ENCODE measurements at regions not wholly inside any gene's neighbourhood (a gene's known extent, or its start where the extent isn't known, plus 50 kb on each side); places are given as distances from the start of the nearest gene placed in this dataset.
A peak's percentile ranks its signal among the peaks of the same experiment; 100 is the strongest.
"Not testable (repeated sequence)": the region's sequence is repeated elsewhere in the genome, so short reads cannot be mapped to it uniquely, and the experiment has no call there.

DNA sequence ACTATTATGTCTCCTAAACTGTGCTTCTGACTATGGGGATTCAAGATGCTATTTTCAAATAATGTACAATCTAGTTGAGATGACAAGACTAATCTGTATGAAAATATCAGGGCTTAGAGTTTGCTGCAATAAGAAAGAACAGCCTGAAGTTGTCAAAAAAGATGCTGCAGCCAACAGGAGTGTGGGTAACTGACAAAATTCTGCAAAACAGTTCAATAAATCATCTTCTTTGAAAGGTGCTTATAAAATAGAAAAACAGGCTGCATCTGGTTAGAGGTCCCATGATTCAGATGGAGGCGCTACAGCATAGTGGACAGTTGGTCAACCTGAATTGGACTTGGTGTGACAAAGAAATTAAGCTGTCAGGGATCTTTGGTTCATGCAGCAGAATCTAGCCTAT is 511.0 kb downstream of the XPNPEP1 start:
- DNase-seq (ENCODE audit: low spot score): no peak

GRCh38 chr10:109411917-109412316 is 511.4 kb downstream of the XPNPEP1 start:
- DNase-seq (ENCODE audit: low spot score): no peak

- DNase-seq (ENCODE audit: low spot score): no peak
Measured at GRCh38 chr10:109405338-109405737, 518.0 kb downstream of the XPNPEP1 start.

DNA sequence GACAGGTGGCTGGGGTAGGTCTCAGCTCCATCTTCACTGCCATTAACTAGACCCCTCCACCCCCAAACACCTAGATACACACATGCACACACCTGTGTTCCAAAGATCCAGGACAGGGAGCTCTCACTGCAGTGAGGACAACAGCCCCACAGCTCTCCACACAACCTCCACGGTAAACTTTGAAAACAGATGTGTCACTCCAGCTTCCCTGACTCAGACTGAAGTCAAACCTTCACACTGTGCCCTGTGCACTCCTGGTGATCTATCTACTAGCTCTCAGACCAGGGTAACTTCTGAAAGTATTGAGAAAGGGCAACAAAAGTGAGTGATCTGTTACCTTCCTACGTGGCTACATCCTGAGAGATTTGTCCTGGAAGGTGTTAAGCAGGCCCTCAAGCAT is 519.8 kb downstream of the XPNPEP1 start:
- DNase-seq (ENCODE audit: low spot score): no peak

- no peak for DNase-seq (ENCODE audit: low spot score)
Measured at GRCh38 chr10:109393425-109393824, 529.9 kb downstream of the XPNPEP1 start.

DNA sequence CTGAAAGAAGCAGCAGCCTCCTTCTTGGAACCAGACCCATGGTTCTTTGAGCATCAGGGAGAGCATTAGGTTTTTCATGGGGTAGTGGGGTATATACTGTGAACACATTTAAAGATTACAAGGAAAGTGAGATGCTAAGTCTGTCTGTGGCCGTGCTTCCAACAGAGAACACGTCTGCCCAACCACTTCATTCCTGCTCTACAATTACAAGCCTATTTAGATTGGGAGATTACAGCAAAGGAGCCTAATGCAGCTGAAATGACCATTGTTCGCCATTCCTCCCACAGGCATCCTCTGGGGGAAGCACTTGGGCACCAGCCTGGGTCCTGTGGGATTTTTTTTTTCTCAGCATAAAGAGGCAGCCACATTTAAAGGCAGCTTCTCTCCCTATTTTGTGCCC is 536.4 kb downstream of the XPNPEP1 start:
- no peak for DNase-seq (ENCODE audit: low spot score)

- no peak for DNase-seq (ENCODE audit: low spot score)
Measured at GRCh38 chr10:109386101-109386500, 537.2 kb downstream of the XPNPEP1 start.

DNA sequence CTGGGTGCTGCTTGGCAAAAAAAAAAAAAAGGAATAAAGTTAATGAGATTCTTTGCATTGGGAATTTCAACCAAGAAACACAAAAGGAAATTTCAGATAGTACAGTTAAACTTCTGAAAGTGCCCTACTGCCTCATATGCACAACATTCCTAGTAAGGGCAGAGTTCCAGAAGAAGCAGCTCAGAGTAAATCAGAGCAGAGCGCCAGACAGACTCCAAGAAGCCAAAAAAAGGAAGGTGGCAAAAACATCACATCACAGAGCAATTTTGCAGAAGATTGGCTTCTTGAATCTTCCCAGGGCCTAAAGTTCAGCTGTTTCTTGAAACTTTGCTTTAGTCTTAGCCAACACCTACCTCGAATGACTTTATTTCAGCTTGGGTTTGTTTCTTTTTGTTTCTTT is 544.1 kb downstream of the XPNPEP1 start:
- no peak for DNase-seq (ENCODE audit: low spot score)

- DNase-seq (ENCODE audit: low spot score): no peak
Measured at GRCh38 chr10:109374215-109374614, 549.1 kb downstream of the XPNPEP1 start.

GRCh38 chr10:109359316-109359715 is 564.0 kb downstream of the XPNPEP1 start:
- DNase-seq (ENCODE audit: low spot score): no peak

DNA sequence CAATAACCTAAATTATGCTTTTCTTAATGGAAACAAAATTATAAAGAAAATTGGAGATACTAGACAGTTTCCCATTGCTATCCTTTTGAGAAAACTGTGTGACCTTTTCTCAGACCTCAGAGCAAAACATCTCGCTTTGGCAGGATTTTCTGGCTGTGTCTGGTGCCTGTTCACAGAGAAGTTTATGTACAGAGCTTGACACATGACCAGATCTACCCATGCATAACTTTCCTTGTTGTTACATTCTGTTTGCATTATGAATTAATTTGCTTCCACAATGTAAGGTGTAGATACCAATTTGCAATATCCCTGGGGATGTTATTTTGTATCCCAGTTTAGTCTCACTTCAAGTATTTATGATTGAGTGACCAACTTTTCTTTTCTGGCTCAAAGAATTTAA is 565.0 kb downstream of the XPNPEP1 start:
- no peak for DNase-seq (ENCODE audit: low spot score)

DNA sequence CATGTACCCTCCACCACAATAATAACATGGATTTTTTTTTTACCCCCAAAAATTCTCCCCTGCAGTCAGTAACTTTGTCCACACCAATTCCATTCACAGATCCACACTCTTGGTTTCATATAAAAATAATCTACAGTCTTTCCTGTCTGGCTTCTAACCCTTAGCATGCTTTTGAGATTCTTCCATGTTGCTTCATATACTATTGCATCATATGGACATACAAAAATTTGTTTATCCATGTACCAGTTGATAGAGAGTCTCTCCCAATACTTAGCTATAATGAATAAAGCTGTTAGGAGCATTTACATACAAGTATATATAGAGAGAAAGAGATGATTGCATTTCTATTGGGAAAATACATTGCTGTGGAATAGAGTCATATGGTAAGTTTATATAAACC is 575.0 kb downstream of the XPNPEP1 start:
- no peak for DNase-seq (ENCODE audit: low spot score)

GRCh38 chr10:109343293-109343692 is 580.0 kb downstream of the XPNPEP1 start:
- DNase-seq (ENCODE audit: low spot score): peak; percentile 65

DNA sequence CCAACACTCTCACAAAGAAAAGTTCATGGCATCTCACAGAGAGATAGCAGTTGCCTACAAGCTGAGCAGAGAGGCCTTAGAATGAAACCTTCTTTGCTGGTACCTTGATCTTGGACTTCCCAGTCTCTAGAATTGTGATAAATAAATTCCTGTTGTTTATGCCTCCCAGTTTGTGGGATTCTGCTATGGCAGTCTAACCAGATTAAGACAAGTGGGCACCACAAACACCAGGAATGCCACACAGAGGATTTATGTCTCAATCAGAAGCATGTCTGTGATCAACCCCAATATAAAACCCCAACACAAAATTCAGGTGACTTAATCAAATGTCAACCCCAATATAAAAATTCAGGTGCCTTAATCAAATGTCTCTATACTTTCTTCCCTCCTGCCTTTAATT is 581.3 kb downstream of the XPNPEP1 start:
- no peak for DNase-seq (ENCODE audit: low spot score)

DNA sequence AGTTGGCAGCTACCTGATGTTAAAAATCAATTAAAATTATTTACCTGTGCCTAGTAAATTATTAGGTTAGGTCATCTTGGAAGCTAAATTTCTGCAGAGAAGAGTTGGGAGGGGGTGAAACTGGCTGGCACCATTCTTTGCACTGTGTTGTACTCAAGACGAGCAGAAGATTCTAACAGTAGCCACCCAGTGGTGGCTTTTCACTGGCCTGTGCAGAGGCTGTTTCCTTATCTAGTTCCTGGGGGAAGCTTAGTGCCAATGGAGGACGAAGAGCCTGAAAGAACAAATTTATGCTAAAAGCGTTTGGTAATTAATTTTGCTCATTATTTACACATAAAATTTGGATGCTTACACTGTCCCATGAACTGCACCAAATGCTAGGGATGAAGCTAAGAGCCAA is 595.3 kb downstream of the XPNPEP1 start:
- no peak for DNase-seq (ENCODE audit: low spot score)

DNA sequence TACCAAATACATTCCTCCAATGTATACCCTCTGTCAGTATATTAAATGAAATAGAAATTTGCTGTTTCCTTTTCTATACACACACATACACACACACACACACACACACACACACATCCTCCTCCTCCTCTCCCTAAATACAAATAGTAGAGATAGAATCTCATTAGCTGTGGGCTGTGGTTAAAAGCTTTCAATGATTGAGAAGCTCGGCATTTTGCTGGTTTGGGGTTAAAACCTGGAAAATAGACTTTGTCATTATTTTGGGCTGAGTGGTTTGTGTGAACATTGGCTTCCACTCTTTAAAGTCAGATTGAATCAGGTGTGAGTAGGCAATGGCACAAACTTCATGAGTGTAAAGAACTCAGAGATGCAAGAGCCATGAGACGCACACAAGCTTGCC is 596.0 kb downstream of the XPNPEP1 start:
- DNase-seq (ENCODE audit: low spot score): no peak

GRCh38 chr10:109324721-109325120 is 598.6 kb downstream of the XPNPEP1 start:
- DNase-seq (ENCODE audit: low spot score): no peak

DNA sequence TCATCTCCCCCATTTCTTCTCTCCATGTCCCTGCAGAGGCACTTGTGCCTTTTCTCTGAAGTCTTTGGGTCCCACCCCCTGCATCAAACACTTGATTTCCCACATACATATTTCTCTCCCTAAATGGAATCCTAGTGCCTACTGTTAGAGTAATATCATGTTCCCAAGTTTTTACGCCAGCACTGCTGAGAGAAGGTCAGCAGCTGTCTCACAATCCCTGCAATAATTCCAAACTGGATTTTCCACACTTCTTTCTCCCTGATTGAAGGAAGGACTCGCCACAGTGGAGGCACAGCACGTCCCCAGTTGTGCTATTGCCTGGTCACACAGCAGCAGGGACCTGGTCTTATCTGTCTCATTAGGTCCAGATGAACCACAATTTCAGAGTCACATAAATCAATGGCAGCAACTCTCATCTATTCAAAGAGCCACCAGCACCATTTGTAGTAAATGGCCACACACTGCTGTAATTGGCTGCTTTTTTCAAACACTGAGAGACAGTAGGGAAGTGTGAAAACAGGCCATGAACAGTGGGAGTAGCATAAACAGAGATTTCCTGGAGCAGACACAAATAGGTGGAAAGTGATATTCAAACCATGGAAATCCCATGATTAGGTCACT is 605.5 kb downstream of the XPNPEP1 start:
- no peak for DNase-seq (ENCODE audit: low spot score)

DNA sequence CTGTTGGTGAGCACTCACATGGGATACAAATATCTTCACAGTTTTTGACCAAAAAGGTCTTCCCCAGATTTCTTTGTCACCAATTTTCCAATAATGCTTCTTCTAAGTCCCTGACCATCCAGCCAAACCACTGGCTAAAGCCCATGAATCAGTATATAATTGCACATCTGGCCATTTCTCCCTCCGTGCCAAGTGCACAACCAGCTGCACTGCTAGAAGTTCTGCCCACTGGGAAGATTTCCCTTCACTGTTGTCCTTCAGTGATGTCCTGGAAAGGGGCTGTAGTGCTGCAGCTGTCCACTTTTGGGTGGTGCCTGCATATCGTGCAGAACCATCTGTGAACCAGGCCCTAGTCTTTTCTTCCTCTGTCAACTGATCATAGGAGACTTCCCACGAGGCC is 609.3 kb downstream of the XPNPEP1 start:
- not testable (repeated sequence) for DNase-seq (ENCODE audit: low spot score)

GRCh38 chr10:109312555-109312954 is 610.8 kb downstream of the XPNPEP1 start:
- not testable (repeated sequence) for DNase-seq (ENCODE audit: low spot score)

DNA sequence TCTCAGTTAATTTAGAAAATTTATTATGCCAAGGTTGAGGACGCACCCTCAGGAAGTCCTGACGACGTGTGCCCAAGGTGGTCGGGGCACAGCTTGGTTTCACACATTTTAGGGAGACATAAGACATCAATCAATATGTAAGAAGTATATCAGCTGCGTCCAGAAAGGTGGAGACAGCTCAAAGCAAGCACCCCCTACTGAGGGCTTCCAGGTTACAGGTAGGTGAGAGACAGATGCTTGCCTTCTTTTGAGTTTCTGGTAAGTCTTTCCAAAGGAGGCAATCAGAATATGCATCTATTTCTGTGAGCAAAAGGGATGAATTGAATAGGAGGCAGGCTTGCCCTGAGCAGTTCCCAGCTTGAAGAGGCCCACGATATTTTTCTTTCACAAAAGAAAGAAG is 614.3 kb downstream of the XPNPEP1 start:
- DNase-seq (ENCODE audit: low spot score): no peak

GRCh38 chr10:109307102-109307501 is 616.2 kb downstream of the XPNPEP1 start:
- not testable (repeated sequence) for DNase-seq (ENCODE audit: low spot score)

DNA sequence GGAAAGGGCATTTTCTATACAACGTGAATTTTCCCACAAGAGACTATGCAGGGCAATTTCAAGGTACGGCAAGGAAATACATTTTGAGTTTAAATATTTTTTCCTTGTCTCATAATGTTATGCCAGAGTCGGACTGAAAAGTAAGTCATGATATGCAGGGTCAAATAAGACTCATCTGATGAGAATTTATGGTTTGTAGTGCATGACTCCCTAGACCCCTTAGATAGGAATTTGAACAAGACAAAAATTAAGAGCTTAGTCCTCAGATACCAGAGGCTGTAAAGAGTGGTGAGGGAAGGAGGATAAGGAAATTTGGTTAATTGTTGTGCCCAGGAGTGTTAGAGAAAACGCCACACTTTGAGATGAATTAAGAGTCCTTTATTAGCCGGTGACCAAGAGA is 616.6 kb downstream of the XPNPEP1 start:
- DNase-seq (ENCODE audit: low spot score): no peak

GRCh38 chr10:109287858-109288257 is 635.5 kb downstream of the XPNPEP1 start:
- no peak for DNase-seq (ENCODE audit: low spot score)

All from A172 (cell line).